ENCODE measurements at regions not wholly inside any gene's neighbourhood (a gene's known extent, or its start where the extent isn't known, plus 50 kb on each side); places are given as distances from the start of the nearest gene placed in this dataset.

DNA sequence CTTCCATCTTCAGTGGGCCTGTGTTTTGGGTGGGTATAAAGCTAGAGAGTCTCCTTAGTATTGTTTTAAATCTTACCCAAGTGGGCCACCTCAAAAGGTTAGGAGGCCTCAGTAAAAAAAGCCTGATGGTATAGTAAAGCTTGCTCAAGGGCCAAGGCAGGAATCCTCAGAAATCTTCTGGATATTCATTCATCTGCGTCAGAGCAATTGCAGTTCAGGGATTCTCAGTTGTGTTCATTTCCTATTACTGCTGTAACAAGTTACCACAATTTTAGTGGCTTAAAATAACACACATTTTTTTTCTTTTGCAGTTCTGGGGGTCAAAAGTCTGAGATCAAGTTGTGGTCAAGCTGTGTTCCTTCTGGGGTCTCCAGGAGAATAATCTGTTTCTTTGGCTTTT is 985.5 kb downstream of the TLE4 start:
- Mint-ChIP-seq H3K36me3 (ENCODE audit: insufficient read depth in 1 of 3, low read depth in 3 of 3) (no peaks in the 10 kb centered on the region), H3K9me3 (no peaks in the 10 kb centered on the region), H3K27me3 (ENCODE audit: low read depth) (no peaks in the 10 kb centered on the region), H3K4me3 (no peak overlapping the region), H3K4me1 (no peaks in the 10 kb centered on the region; a peak in 1 of 4 replicates), H3K27ac (no peak overlapping the region)
- H3K14ac ChIP-seq (ENCODE audit: insufficient read depth, low read length): no peak overlapping the region
- H2AFZ ChIP-seq (ENCODE audit: low read length): no peak overlapping the region
- H2BK5ac ChIP-seq (ENCODE audit: insufficient read length, low read length): no peak overlapping the region
- TF ChIP-seq, protein P1, sequence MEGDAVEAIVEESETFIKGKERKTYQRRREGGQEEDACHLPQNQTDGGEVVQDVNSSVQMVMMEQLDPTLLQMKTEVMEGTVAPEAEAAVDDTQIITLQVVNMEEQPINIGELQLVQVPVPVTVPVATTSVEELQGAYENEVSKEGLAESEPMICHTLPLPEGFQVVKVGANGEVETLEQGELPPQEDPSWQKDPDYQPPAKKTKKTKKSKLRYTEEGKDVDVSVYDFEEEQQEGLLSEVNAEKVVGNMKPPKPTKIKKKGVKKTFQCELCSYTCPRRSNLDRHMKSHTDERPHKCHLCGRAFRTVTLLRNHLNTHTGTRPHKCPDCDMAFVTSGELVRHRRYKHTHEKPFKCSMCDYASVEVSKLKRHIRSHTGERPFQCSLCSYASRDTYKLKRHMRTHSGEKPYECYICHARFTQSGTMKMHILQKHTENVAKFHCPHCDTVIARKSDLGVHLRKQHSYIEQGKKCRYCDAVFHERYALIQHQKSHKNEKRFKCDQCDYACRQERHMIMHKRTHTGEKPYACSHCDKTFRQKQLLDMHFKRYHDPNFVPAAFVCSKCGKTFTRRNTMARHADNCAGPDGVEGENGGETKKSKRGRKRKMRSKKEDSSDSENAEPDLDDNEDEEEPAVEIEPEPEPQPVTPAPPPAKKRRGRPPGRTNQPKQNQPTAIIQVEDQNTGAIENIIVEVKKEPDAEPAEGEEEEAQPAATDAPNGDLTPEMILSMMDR (conservative IDR thresholded peaks at IDR 0.05): no peak
- H3K23ac ChIP-seq (ENCODE audit: insufficient read length, low read depth, low read length): no peak overlapping the region
- H4K91ac ChIP-seq (ENCODE audit: insufficient read length, low read depth, low read length): no peak overlapping the region
- no peaks in the 10 kb centered on the region for H3K27me3 ChIP-seq (ENCODE audit: insufficient read depth, low read length)
- no peaks in the 10 kb centered on the region for H3K79me2 ChIP-seq (ENCODE audit: insufficient read depth, low read length)
- no peak overlapping the region for H3K4me2 ChIP-seq (ENCODE audit: insufficient read depth, insufficient read length, low read length)
- H3K56ac ChIP-seq (ENCODE audit: insufficient read length, low read depth, low read length): no peak overlapping the region
- H2BK15ac ChIP-seq (ENCODE audit: low read depth, low read length): no peak overlapping the region
- H4K20me1 ChIP-seq (ENCODE audit: control insufficient read depth, insufficient read depth, insufficient read length): no peaks in the 10 kb centered on the region
- no peak overlapping the region for H3T11ph ChIP-seq (ENCODE audit: low read length)
- WGBS (ENCODE audit: extremely low coverage, insufficient read length, low lambda C conversion rate): no CpG with 5 or more reads among the region's 1 CpG
- no peak for DNase-seq
- H4K8ac ChIP-seq (replicated peaks; ENCODE audit: insufficient read length, low read depth, low read length): no peak overlapping the region
- H3K4me1 ChIP-seq (ENCODE audit: insufficient read depth, low read length): no peaks in the 10 kb centered on the region
- H2BK12ac ChIP-seq (ENCODE audit: insufficient read length, low read depth, low read length): no peak overlapping the region
- no peaks in the 10 kb centered on the region for H3K23me2 ChIP-seq (ENCODE audit: insufficient read length, low read depth, low read length, poor library complexity, severe bottlenecking)
- H3K4ac ChIP-seq (ENCODE audit: low read depth, low read length): no peak overlapping the region
- H3K9me3 ChIP-seq (ENCODE audit: control insufficient read depth, low read depth, low read length): no peaks in the 10 kb centered on the region
- H3K27ac ChIP-seq (ENCODE audit: insufficient read length, low read depth, low read length): no peak overlapping the region
- no peak overlapping the region for H2AK5ac ChIP-seq (ENCODE audit: insufficient read length, low read length)
- H3K79me1 ChIP-seq (ENCODE audit: insufficient read depth, low read depth, low read length, poor library complexity, severe bottlenecking): no peaks in the 10 kb centered on the region
- no peak overlapping the region for H3K18ac ChIP-seq (ENCODE audit: insufficient read length, low read depth, low read length)
- no peak overlapping the region for H2BK120ac ChIP-seq (ENCODE audit: low read depth, low read length, poor library complexity, severe bottlenecking)
- no peak overlapping the region for H2BK20ac ChIP-seq (ENCODE audit: low read depth, low read length, poor library complexity, severe bottlenecking)
- H3K9ac ChIP-seq (ENCODE audit: extremely low read depth, insufficient read length, low read length): no peak overlapping the region
- H4K5ac ChIP-seq (ENCODE audit: insufficient read length, low read depth, low read length): no peak overlapping the region

All from H9 (cell line).